Kidney (tissue), 13 donors: ENCODE measurements at regions not wholly inside any gene's neighbourhood (a gene's known extent, or its start where the extent isn't known, plus 50 kb on each side); places are given as distances from the start of the nearest gene placed in this dataset.

ENCODE experiments used
- DNase-seq, 5 donors: peaks; one replicate each; pipeline ENCODE4 v3.0.0-alpha.2; 2013 to 2020
- FAIRE-seq: peaks from 2 replicates; lab custom pipeline; 2012; peaks lifted over from hg19 to GRCh38; lab: Jason Lieb, UNC
- H3K27ac ChIP-seq, 2 donors: one replicate each; pipeline ENCODE4 v1.7.0; 2013; ENCODE audit warnings: low read depth in 2 of 2, low read length in 2 of 2, inconsistent platforms in 1 of 2
- H3K27me3 ChIP-seq: one replicate; pipeline ENCODE4 v1.7.1; 2013; ENCODE audit warnings: low read length, inconsistent platforms; ENCODE audit not compliant: control insufficient read depth, insufficient read depth
- H3K36me3 ChIP-seq, 3 donors: one replicate each; pipeline versions ENCODE4 v1.7.0 to v1.7.1; 2013; ENCODE audit warnings: low read length in 3 of 3, control low read depth in 1 of 3, inconsistent platforms in 1 of 3; ENCODE audit not compliant: insufficient read depth in 3 of 3, control insufficient read depth in 2 of 3
- H3K4me1 ChIP-seq, 3 donors: one replicate each; pipeline versions ENCODE4 v1.7.0 to v1.7.1; 2013; ENCODE audit warnings: low read length in 3 of 3, inconsistent platforms in 1 of 3, low read depth in 1 of 3; ENCODE audit not compliant: control insufficient read depth in 2 of 3, insufficient read depth in 2 of 3
- H3K4me3 ChIP-seq, 3 donors: one replicate each; pipeline versions ENCODE4 v1.7.0 to v1.8.1; 2013; ENCODE audit warnings: low read length in 3 of 3, control low read depth in 1 of 3, inconsistent platforms in 1 of 3
- H3K9ac ChIP-seq, 3 donors: one replicate each; pipeline versions ENCODE4 v1.7.0 to v1.7.1; 2013; ENCODE audit warnings: low read length in 3 of 3, control low read depth in 1 of 3, inconsistent platforms in 1 of 3
- H3K9me3 ChIP-seq, 3 donors: one replicate each; pipeline versions ENCODE4 v1.7.0 to v1.7.1; 2013; ENCODE audit warnings: low read length in 3 of 3, control low read depth in 1 of 3, inconsistent platforms in 1 of 3; ENCODE audit not compliant: control insufficient read depth in 2 of 3, insufficient read depth in 1 of 3
- CTCF ChIP-seq: IDR thresholded peaks from 3 replicates; pipeline ENCODE4 v1.5.1; 2012; ENCODE audit warnings: mild to moderate bottlenecking, moderate library complexity, borderline replicate concordance; ENCODE audit not compliant: insufficient read depth; ENCODE audit errors: extremely low read depth
- intact Hi-C: fragments of 100-400 bp; cut with DNase I; formaldehyde crosslinking; loops from one replicate; pipeline ENCODE4 v1.11.1; 2022
- donor health status: control.
- donor health status: control.
- donor health status: control.
- donor health status: control.
- donor health status: control.
- donor health status: DM: yes; HTN: yes; CAD: no.
- donor health status: Normal renal cell carcinoma (clear cell type).

- Histone ChIP-seq H3K9ac (no peak overlapping the region), H3K9me3 (peaks cover 0 to 4% (median 0%) of the 10 kb centered on the region in 3 donors), H3K4me3 (no peak overlapping the region), H3K27me3 (no peaks in the 10 kb centered on the region), H3K36me3 (no peaks in the 10 kb centered on the region), H3K27ac (no peak overlapping the region), H3K4me1 (no peaks in the 10 kb centered on the region)
- intact Hi-C loops = no loop called here
- no peak for DNase-seq
- TF ChIP-seq CTCF = no peak
- FAIRE-seq = no peak
Measured at GRCh38 chr13:99782669-99783068, 188.9 kb downstream of the ZIC5 start.

GRCh38 chr13:99778500-99778899, 193.1 kb downstream of the ZIC5 start:
- DNase-seq = no peak
- no peak overlapping the region for H3K4me3 ChIP-seq
- no peak for FAIRE-seq
- H3K9me3 ChIP-seq = peaks cover 0 to 4% (median 0%) of the 10 kb centered on the region in 3 donors
- no peaks in the 10 kb centered on the region for H3K36me3 ChIP-seq
- no peak overlapping the region for H3K9ac ChIP-seq
- intact Hi-C loops = no loop called here
- no peaks in the 10 kb centered on the region for H3K4me1 ChIP-seq
- no peak for TF ChIP-seq CTCF
- no peak overlapping the region for H3K27ac ChIP-seq
- no peaks in the 10 kb centered on the region for H3K27me3 ChIP-seq

- no peak for TF ChIP-seq CTCF
- intact Hi-C loops = no loop called here
Measured at GRCh38 chr13:99777873-99778272, 193.7 kb downstream of the ZIC5 start.

GRCh38 chr13:99774644-99775043, 196.9 kb downstream of the ZIC5 start:
- H3K27ac ChIP-seq = no peak overlapping the region
- TF ChIP-seq CTCF = no peak
- H3K4me1 ChIP-seq = no peaks in the 10 kb centered on the region
- intact Hi-C loops = no loop called here
- FAIRE-seq (no peak), DNase-seq (peak in 1 of 5 donors; percentile 1)
- H3K36me3 ChIP-seq = peaks cover 0 to 4% (median 0%) of the 10 kb centered on the region in 3 donors
- no peaks in the 10 kb centered on the region for H3K9me3 ChIP-seq
- H3K27me3 ChIP-seq = no peaks in the 10 kb centered on the region
- no peak overlapping the region for H3K9ac ChIP-seq
- no peak overlapping the region for H3K4me3 ChIP-seq

More at GRCh38 chr13:99777873-99778272, 193.7 kb downstream of the ZIC5 start:
- no peaks in the 10 kb centered on the region for H3K27me3 ChIP-seq
- no peak overlapping the region for H3K9ac ChIP-seq
- DNase-seq = no peak
- peaks cover 0 to 4% (median 0%) of the 10 kb centered on the region in 3 donors for H3K9me3 ChIP-seq
- peaks cover 0 to 4% (median 0%) of the 10 kb centered on the region in 3 donors for H3K36me3 ChIP-seq
- H3K27ac ChIP-seq = no peak overlapping the region
- no peaks in the 10 kb centered on the region for H3K4me1 ChIP-seq
- no peak overlapping the region for H3K4me3 ChIP-seq
- FAIRE-seq = no peak
